K562 (cell line): ENCODE measurements at regions not wholly inside any gene's neighbourhood (a gene's known extent, or its start where the extent isn't known, plus 50 kb on each side); places are given as distances from the start of the nearest gene placed in this dataset.
A peak's percentile ranks its signal among the peaks of the same experiment; 100 is the strongest.

Experiments
- ATAC-seq: fragments of 200-7000 bp; cut with Tn5 transposase; 3 replicates; pipeline ENCODE4 v1.9.1; 2020; ENCODE audit warnings: moderate library complexity
- BruUV-seq: library from RNA; stranded (reverse); fragments of 400-500 nt; replicated peaks from 2 replicates; lab custom pipeline; 2021; lab: Mats Ljungman, UMichigan
- CTCF ChIA-PET: fragments of 300-600 bp; formaldehyde crosslinking; extraction: SDS; loops from one replicate; lab custom pipeline; 2021; ENCODE audit warnings: low intra/inter-chr PET ratio; lab: Yijun Ruan, JAX
- POLR2A ChIA-PET: fragments of 300-600, 350-650 bp; sonication (Branson Sonifier 250); formaldehyde crosslinking; extraction: SDS; loops from one replicate; lab custom pipeline; 2021; ENCODE audit warnings: antibody characterized with exemption, inconsistent platforms; lab: Yijun Ruan, JAX
- DNase-seq, 4 experiments: peaks; one replicate each; pipeline versions ENCODE4 v3.0.0 to v3.0.0-alpha.2; 2011 to 2018; ENCODE audit warnings: low spot score in 3 of 4, mixed read lengths in 3 of 4; ENCODE audit errors: extremely low read depth in 1 of 4
- FAIRE-seq: peaks from 2 replicates; lab custom pipeline; 2011; peaks lifted over from hg19 to GRCh38; lab: Jason Lieb, UNC
- H2AFZ ChIP-seq: 2 replicates; pipeline ENCODE4 v1.6.0; 2011; ENCODE audit warnings: low read depth, low read length, control low read depth, inconsistent platforms
- H3K27ac ChIP-seq: fragments of 200-600 bp; 3 replicates; pipeline ENCODE4 v1.8.0; 2011; ENCODE audit warnings: low read depth, mild to moderate bottlenecking, control low read depth, inconsistent platforms, low read length, moderate library complexity, mixed read lengths; ENCODE audit errors: extremely low read depth
- H3K27me3 ChIP-seq, 2 experiments: fragments of 300-600 bp in 1 of 2; 2 replicates in 1 of 2; 3 replicates in 1 of 2; pipeline versions ENCODE4 v1.6.0 to v1.8.0; 2011; ENCODE audit warnings: inconsistent platforms in 2 of 2, low read length in 2 of 2, mild to moderate bottlenecking in 1 of 2, mixed read lengths in 1 of 2, moderate library complexity in 1 of 2; ENCODE audit not compliant: control insufficient read depth in 2 of 2, insufficient read depth in 2 of 2
- H3K36me3 ChIP-seq: fragments of 300-600 bp; 3 replicates; pipeline ENCODE4 v1.8.0; 2011; ENCODE audit warnings: mild to moderate bottlenecking, low read length, inconsistent platforms; ENCODE audit not compliant: control insufficient read depth, insufficient read depth
- H3K4me1 ChIP-seq, 2 experiments: fragments of 200-600 bp in 1 of 2; replicated peaks in 1 of 2; 2 replicates in 1 of 2; 3 replicates in 1 of 2; pipeline versions ENCODE4 v1.5.1 to v1.8.0; 2011; ENCODE audit warnings: inconsistent platforms in 2 of 2, low read length in 2 of 2, mild to moderate bottlenecking in 1 of 2, mixed read lengths in 1 of 2, moderate library complexity in 1 of 2; ENCODE audit not compliant: control insufficient read depth in 2 of 2, insufficient read depth in 2 of 2
- H3K4me2 ChIP-seq: 2 replicates; pipeline ENCODE4 v1.6.1; 2011; ENCODE audit warnings: low read length, control low read depth, inconsistent platforms, mixed read lengths; ENCODE audit not compliant: insufficient read depth
- H3K4me3 ChIP-seq: fragments of 200-600 bp; sonication (generic), shearing (Covaris generic); 2 replicates; pipeline ENCODE4 v1.5.1; 2016; ENCODE audit warnings: control low read depth, inconsistent platforms
- H3K79me2 ChIP-seq: fragments of 200-600 bp; 3 replicates; pipeline ENCODE4 v1.8.0; 2011; ENCODE audit warnings: low read length, inconsistent platforms; ENCODE audit not compliant: control insufficient read depth, insufficient read depth
- H3K9ac ChIP-seq, 2 experiments: 2 replicates each; pipeline versions ENCODE4 v1.6.0 to v1.6.1; 2011; ENCODE audit warnings: low read depth in 2 of 2, low read length in 2 of 2, control low read depth in 1 of 2, inconsistent platforms in 1 of 2, mild to moderate bottlenecking in 1 of 2, mixed read lengths in 1 of 2; ENCODE audit not compliant: insufficient read depth in 1 of 2
- H3K9me1 ChIP-seq: one replicate; pipeline ENCODE4 v1.6.0; 2011; ENCODE audit warnings: inconsistent platforms, mild to moderate bottlenecking, low read length, moderate library complexity; ENCODE audit not compliant: control insufficient read depth, insufficient read depth
- H3K9me3 ChIP-seq: replicated peaks from 2 replicates; pipeline ENCODE4 v1.5.1; 2011; ENCODE audit warnings: low read depth, low read length, inconsistent platforms; ENCODE audit not compliant: control insufficient read depth, insufficient read depth
- H4K20me1 ChIP-seq: replicated peaks from 2 replicates; pipeline ENCODE4 v1.6.1; 2011; ENCODE audit warnings: low read length, inconsistent platforms, mixed read lengths; ENCODE audit not compliant: control insufficient read depth, insufficient read depth
- FOXA3 ChIP-seq, 2 experiments: fragments of 450-650 bp in 1 of 2; sonication (generic) in 1 of 2; formaldehyde crosslinking; IDR thresholded peaks in 1 of 2; conservative IDR thresholded peaks in 1 of 2; 2 replicates each; pipeline versions ENCODE4 v1.4.0 to v1.8.0; 2020 to 2022; ENCODE audit warnings: mild to moderate bottlenecking in 2 of 2, missing genetic modification reagents in 1 of 2
- MAFK ChIP-seq: IDR thresholded peaks from 2 replicates; pipeline ENCODE4 v1.6.1; 2011; ENCODE audit warnings: low read length, improper control_type of control experiment
- STAT5B ChIP-seq: fragments of 250-450 bp; sonication (Bioruptor Pico); IDR thresholded peaks from 2 replicates; pipeline ENCODE4 v1.8.0; 2021; ENCODE audit warnings: mild to moderate bottlenecking, inconsistent platforms
- ZNF766 ChIP-seq: fragments of 200-800 bp; sonication (Bioruptor generic); conservative IDR thresholded peaks from 2 replicates; pipeline ENCODE4 v1.6.1; 2016; ENCODE audit warnings: missing genetic modification characterization, missing compliant biosample characterization
- WGBS: fragments of 100-300 bp; shearing (Covaris generic); methylation state at CpG from one replicate; pipeline ENCODE4 v1.1.6; 2016; ENCODE audit warnings: low coverage, mixed read lengths; ENCODE audit not compliant: insufficient coverage; ENCODE audit errors: missing lambda C conversion rate; 5-methylcytosine and 5-hydroxymethylcytosine counted together
- in situ Hi-C: fragments of 300-500 bp; cut with MboI; formaldehyde crosslinking; loops from 4 replicates; pipeline ENCODE4 v1.15.0; 2018; ENCODE audit warnings: inconsistent platforms, mixed read lengths
- intact Hi-C: fragments of 100-400 bp; cut with micrococcal nuclease; formaldehyde crosslinking; loops from 2 replicates; pipeline ENCODE4 v1.14.2; 2022
- TF ChIP-seq, protein P1 (sequence below): sonication (generic); formaldehyde crosslinking; IDR thresholded peaks from 2 replicates; pipeline ENCODE4 v1.8.1; 2023; ENCODE audit warnings: mild to moderate bottlenecking, missing genetic modification reagents
- TF ChIP-seq, protein P2 (sequence below): fragments of 450-650 bp; conservative IDR thresholded peaks from 2 replicates; pipeline ENCODE4 v1.6.1; 2016; ENCODE audit warnings: missing genetic modification characterization, low read depth, mild to moderate bottlenecking, missing compliant biosample characterization, moderate library complexity
- TF ChIP-seq, protein P3 (sequence below): fragments of 250-450 bp; sonication (Bioruptor Pico); IDR thresholded peaks from 2 replicates; pipeline ENCODE4 v1.8.0; 2021; ENCODE audit warnings: moderate library complexity, mild to moderate bottlenecking, inconsistent platforms

DNA sequence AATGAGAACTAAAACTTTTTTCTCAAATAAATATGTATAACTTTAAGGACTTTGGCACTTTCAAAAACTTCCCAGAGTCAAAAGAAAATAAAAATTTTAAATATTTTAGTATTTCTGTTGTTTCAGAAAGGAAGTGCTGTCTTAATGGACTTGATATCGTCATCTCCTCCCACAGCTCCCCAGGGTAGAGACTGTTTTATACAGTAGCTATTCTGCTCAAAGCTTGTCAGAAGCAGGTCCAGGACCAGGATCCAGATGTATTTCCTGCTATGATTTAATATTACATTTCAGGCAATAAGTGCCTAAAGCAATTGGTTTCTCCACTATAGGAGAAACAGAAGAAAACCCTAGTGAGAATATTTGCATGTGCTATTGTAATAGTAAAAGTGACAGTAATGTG, 218.5 kb upstream of the G2E3 start (continued):
- TF ChIP-seq, protein P1, sequence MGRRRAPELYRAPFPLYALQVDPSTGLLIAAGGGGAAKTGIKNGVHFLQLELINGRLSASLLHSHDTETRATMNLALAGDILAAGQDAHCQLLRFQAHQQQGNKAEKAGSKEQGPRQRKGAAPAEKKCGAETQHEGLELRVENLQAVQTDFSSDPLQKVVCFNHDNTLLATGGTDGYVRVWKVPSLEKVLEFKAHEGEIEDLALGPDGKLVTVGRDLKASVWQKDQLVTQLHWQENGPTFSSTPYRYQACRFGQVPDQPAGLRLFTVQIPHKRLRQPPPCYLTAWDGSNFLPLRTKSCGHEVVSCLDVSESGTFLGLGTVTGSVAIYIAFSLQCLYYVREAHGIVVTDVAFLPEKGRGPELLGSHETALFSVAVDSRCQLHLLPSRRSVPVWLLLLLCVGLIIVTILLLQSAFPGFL (CRISPR knock-in tag): no peak
- TF ChIP-seq, protein P2, sequence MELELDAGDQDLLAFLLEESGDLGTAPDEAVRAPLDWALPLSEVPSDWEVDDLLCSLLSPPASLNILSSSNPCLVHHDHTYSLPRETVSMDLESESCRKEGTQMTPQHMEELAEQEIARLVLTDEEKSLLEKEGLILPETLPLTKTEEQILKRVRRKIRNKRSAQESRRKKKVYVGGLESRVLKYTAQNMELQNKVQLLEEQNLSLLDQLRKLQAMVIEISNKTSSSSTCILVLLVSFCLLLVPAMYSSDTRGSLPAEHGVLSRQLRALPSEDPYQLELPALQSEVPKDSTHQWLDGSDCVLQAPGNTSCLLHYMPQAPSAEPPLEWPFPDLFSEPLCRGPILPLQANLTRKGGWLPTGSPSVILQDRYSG: no peak
- no peak for TF ChIP-seq ZNF766
- TF ChIP-seq, protein P3, sequence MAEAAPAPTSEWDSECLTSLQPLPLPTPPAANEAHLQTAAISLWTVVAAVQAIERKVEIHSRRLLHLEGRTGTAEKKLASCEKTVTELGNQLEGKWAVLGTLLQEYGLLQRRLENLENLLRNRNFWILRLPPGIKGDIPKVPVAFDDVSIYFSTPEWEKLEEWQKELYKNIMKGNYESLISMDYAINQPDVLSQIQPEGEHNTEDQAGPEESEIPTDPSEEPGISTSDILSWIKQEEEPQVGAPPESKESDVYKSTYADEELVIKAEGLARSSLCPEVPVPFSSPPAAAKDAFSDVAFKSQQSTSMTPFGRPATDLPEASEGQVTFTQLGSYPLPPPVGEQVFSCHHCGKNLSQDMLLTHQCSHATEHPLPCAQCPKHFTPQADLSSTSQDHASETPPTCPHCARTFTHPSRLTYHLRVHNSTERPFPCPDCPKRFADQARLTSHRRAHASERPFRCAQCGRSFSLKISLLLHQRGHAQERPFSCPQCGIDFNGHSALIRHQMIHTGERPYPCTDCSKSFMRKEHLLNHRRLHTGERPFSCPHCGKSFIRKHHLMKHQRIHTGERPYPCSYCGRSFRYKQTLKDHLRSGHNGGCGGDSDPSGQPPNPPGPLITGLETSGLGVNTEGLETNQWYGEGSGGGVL (CRISPR knock-in tag): no peak
- TF ChIP-seq STAT5B: no peak
- TF ChIP-seq, all 486 proteins: peak for 0

DNA sequence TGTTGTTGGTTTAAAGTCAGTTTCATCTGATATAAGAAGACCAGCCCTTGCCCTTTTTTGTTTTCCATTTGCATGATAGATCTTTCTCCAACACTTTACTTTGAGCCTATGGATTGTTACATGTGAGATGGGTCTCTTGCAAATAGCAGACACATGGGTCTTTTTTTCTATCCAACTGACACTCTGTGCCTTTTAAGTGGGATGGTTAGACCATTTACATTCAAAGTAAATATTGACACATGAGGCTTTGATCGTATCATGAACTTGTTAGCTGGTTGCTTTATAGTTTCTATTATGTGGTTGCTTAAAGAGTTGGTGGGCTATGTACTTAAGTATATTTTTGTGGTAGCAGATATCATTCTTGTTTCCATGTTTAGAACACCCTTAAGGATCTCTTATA, 213.4 kb upstream of the G2E3 start:
- Histone ChIP-seq H3K4me2 (no peak overlapping the region), H4K20me1 (no peaks in the 10 kb centered on the region), H3K79me2 (no peaks in the 10 kb centered on the region), H3K27me3 (no peaks in the 10 kb centered on the region), H3K9me3 (no peaks in the 10 kb centered on the region), H3K27ac (no peak overlapping the region), H3K9ac (no peak overlapping the region), H3K4me3 (no peak overlapping the region), H3K4me1 (no peaks in the 10 kb centered on the region), H3K36me3 (no peaks in the 10 kb centered on the region), H3K9me1 (no peaks in the 10 kb centered on the region), H2AFZ (no peak overlapping the region)
- FAIRE-seq: no peak
- POLR2A ChIA-PET: no interaction called here
- in situ Hi-C loops (no loop called here), intact Hi-C loops (no loop called here)
- no peak for DNase-seq
- CTCF ChIA-PET: no interaction called here
- ATAC-seq: no peak
- 0 out of 4 replicates have a peak, but pooled peaks of 1 of the 2 experiments have one; percentile 15 for TF ChIP-seq FOXA3 (CRISPR knock-in tag; conservative IDR thresholded peaks at IDR 0.05 in 1 of 2, IDR thresholded peaks at IDR 0.05 in 1 of 2)
- no peak for TF ChIP-seq MAFK
- BruUV-seq: no TSS peak
- WGBS: 0% methylated on average over 1 of the region's 1 CpG
